ENCODE measurements at regions not wholly inside any gene's neighbourhood (a gene's known extent, or its start where the extent isn't known, plus 50 kb on each side); places are given as distances from the start of the nearest gene placed in this dataset.

GRCh38 chr13:91001371-91001770, 346.1 kb upstream of the MIR17HG start:
- Histone ChIP-seq H3K4me3 (ENCODE audit: insufficient read depth, low read depth, low read length) (no peak overlapping the region), H2AK9ac (replicated peaks; ENCODE audit: low read depth, low read length, poor library complexity) (no peak overlapping the region), H3K4me2 (ENCODE audit: low read depth, low read length) (no peak overlapping the region), H3K9me3 (ENCODE audit: control insufficient read depth, insufficient read depth, low read length) (no peaks in the 10 kb centered on the region), H3K27me3 (ENCODE audit: control insufficient read depth, insufficient read depth, low read length) (no peaks in the 10 kb centered on the region), H3K23ac (ENCODE audit: low read depth, low read length) (no peak overlapping the region), H2BK5ac (ENCODE audit: low read depth, low read length, poor library complexity, severe bottlenecking) (no peak overlapping the region), H2AK5ac (ENCODE audit: low read depth, low read length) (no peak overlapping the region), H2BK120ac (ENCODE audit: low read depth, low read length) (no peak overlapping the region), H4K8ac (ENCODE audit: low read depth in 2 of 2, low read length in 2 of 2) (no peak overlapping the region), H3K36me3 (ENCODE audit: control insufficient read depth, insufficient read depth, low read length) (no peaks in the 10 kb centered on the region), H3K18ac (ENCODE audit: low read depth, low read length) (no peak overlapping the region), H3K14ac (replicated peaks; ENCODE audit: low read depth, low read length) (no peak overlapping the region), H3K9me1 (ENCODE audit: insufficient read depth, low read length) (no peaks in the 10 kb centered on the region), H3K9ac (ENCODE audit: low read depth, low read length) (no peak overlapping the region), H2AFZ (replicated peaks; ENCODE audit: low read length, poor library complexity) (no peak overlapping the region), H3K27ac (ENCODE audit: insufficient read depth, low read length) (no peak overlapping the region), H3K4me1 (ENCODE audit: control insufficient read depth, insufficient read depth, low read length) (no peaks in the 10 kb centered on the region), H2BK15ac (ENCODE audit: low read depth, low read length) (no peak overlapping the region), H3K56ac (ENCODE audit: extremely low read depth, insufficient read depth, low read length) (no peak overlapping the region), H3K79me1 (ENCODE audit: low read depth in 1 of 2, low read length in 2 of 2) (no peaks in the 10 kb centered on the region), H4K5ac (ENCODE audit: low read depth, low read length) (no peak overlapping the region), H4K91ac (ENCODE audit: insufficient read depth, low read depth, low read length) (no peak overlapping the region), H4K20me1 (ENCODE audit: insufficient read depth, low read length) (no peaks in the 10 kb centered on the region), H3K4ac (ENCODE audit: low read depth, low read length) (no peak overlapping the region), H2BK20ac (ENCODE audit: low read depth, low read length) (no peak overlapping the region)
- POLR2A ChIA-PET (ENCODE audit: unreplicated experiment): no interaction called here
- CTCF ChIA-PET: no interaction called here
- BruUV-seq (replicated peaks): no TSS peak
- TF ChIP-seq RAD21 (IDR thresholded peaks at IDR 0.05; ENCODE audit: low read length) (no peak), CEBPB (IDR thresholded peaks at IDR 0.05; ENCODE audit: low read depth, low read length) (no peak), BHLHE40 (IDR thresholded peaks at IDR 0.05; ENCODE audit: low read depth, low read length) (no peak), NFE2L2 (IDR thresholded peaks at IDR 0.05; ENCODE audit: low read depth, low read length) (no peak), CHD1 (IDR thresholded peaks at IDR 0.05; ENCODE audit: low read depth, low read length) (no peak), MXI1 (IDR thresholded peaks at IDR 0.05; ENCODE audit: borderline replicate concordance, low read depth, low read length) (no peak), CTCF (conservative IDR thresholded peaks at IDR 0.05; ENCODE audit: low read depth, low read length) (no peak), USF2 (IDR thresholded peaks at IDR 0.05; ENCODE audit: low read depth, low read length) (no peak), MAFK (IDR thresholded peaks at IDR 0.05; ENCODE audit: low read depth, low read length) (no peak), MAZ (IDR thresholded peaks at IDR 0.05; ENCODE audit: borderline replicate concordance, low read depth, low read length) (no peak), RFX5 (IDR thresholded peaks at IDR 0.05; ENCODE audit: low read depth, low read length) (no peak), FOS (IDR thresholded peaks at IDR 0.05; ENCODE audit: low read depth, low read length) (no peak)
- dilution Hi-C loops (cut with HindIII; ENCODE audit: low sequenced_read_pairs, unreplicated experiment): no loop called here
- in situ Hi-C loops (cut with MboI; ENCODE audit: low sequenced_read_pairs): no loop called here
- ATAC-seq (ENCODE audit: low read depth) (no peak), DNase-seq (no peak)
- intact Hi-C loops (cut with micrococcal nuclease): no loop called here
- WGBS, 2 experiments (ENCODE audit: extremely low coverage in 2 of 2, insufficient read length in 1 of 2): 41% methylated on average over 2 of the region's 6 CpGs; no CpG with 5 or more reads in 1 of the 2 experiments

Data from IMR-90 (cell line).